ENCODE measurements at regions not wholly inside any gene's neighbourhood (a gene's known extent, or its start where the extent isn't known, plus 50 kb on each side); places are given as distances from the start of the nearest gene placed in this dataset.
"Not testable (repeated sequence)": the region's sequence is repeated elsewhere in the genome, so short reads cannot be mapped to it uniquely, and the experiment has no call there.

DNA sequence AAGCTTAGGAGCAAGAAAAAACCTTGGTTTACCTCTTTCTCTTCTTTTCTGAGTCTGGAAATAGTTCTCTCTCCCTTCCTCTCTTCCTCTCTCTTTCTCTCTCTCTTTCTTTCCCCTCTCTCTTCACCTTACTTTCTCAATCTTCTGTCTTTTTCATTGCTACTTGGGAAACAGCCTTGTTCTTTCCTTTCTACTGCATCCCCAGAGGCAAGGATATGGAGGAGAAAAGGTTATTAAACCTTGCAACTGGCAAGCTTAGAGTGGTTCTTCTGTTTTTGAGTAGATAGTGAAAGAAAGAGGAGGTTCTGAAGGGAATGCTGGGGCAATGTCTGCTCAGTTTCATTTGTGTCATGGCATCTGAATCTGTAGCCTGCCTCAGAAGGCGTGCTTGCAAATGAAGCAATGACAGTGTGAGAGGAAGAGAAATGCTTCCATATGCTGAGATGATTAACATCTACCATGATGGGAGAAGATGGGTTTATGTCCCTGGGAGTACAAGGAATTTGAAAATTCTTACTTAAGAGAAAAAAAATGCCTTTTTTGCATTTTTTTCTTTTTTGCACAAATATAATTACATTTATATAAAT lies 190.6 kb downstream of the CEP135 start:
- TF ChIP-seq POLR2A (IDR thresholded peaks at IDR 0.05) (no peak), EP300 (IDR thresholded peaks at IDR 0.05) (no peak), CTCF (IDR thresholded peaks at IDR 0.05) (no peak)
- Histone ChIP-seq H3K4me1 (ENCODE audit: insufficient read depth) (peaks cover under 1% of the 10 kb centered on the region), H3K27me3 (no peaks in the 10 kb centered on the region), H3K9me3 (no peaks in the 10 kb centered on the region), H3K4me3 (no peak overlapping the region), H3K27ac (no peak overlapping the region), H3K36me3 (no peaks in the 10 kb centered on the region)
- DNase-seq, result no peak
- 82 to 90% (median 82%) methylated on average over 1 of the region's 1 CpG for WGBS, 3 donors
- intact Hi-C loops (cut with DNase I), result no loop called here

DNA sequence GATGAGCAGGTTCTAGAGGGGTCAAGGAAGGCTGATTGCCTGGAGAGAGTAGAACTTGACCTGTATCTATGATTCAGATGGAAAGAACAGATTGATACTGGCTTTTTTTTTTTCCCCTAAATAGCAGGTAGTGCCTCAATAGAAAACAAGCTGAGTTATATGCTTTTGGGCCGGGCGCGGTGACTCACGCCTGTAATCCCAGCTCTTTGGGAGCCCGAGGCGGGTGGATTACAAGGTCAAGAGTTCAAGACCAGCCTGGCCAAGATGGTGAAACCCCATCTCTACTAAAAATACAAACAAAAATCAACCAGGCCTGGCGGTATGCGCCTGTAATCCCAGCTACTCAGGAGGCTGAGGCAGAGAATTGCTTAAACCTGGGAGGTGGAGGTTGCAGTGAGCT lies 186.1 kb downstream of the CEP135 start:
- 62 to 73% (median 65%) methylated on average over 8 of the region's 8 CpGs for WGBS, 3 donors
- H3K36me3 ChIP-seq; H3K4me3 ChIP-seq; H3K27ac ChIP-seq; H3K9me3 ChIP-seq; H3K4me1 ChIP-seq (ENCODE audit: insufficient read depth); DNase-seq; intact Hi-C loops (cut with DNase I); H3K27me3 ChIP-seq: not testable (repeated sequence)

DNA sequence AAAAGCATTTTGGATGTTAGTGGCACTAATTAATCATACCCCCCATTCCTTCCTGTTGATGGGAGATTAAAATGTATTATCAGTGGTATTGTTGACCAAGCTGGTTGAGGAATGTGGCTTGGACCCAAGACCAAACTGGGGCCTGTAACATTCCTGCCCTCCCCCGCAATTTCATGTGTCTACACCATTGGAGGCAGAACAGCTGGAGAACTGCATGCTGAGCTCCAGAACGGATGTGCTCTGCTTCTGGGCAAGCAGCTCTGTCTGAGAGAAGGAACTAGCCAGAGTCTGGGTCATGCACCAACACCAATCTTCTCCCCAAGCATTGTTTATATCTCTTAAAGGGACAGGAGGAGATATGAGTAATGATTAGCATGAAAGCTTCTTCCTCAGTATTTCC lies 185.5 kb downstream of the CEP135 start:
- Histone ChIP-seq H3K4me1 (ENCODE audit: insufficient read depth) (peaks cover 3% of the 10 kb centered on the region), H3K27ac (no peak overlapping the region), H3K27me3 (no peaks in the 10 kb centered on the region), H3K4me3 (no peak overlapping the region), H3K36me3 (no peaks in the 10 kb centered on the region), H3K9me3 (no peaks in the 10 kb centered on the region)
- intact Hi-C loops (cut with DNase I), result no loop called here
- TF ChIP-seq CTCF (IDR thresholded peaks at IDR 0.05) (no peak), EP300 (IDR thresholded peaks at IDR 0.05) (no peak), POLR2A (IDR thresholded peaks at IDR 0.05) (no peak)
- 5 to 11% (median 8%) methylated on average over 2 of the region's 2 CpGs for WGBS, 3 donors
- DNase-seq, result peak in 1 of 5 donors; percentile 22

- no peak overlapping the region for H3K4me3 ChIP-seq
These were observed 184.1 kb downstream of the CEP135 start for GRCh38 chr4:56132835-56133234.

DNA sequence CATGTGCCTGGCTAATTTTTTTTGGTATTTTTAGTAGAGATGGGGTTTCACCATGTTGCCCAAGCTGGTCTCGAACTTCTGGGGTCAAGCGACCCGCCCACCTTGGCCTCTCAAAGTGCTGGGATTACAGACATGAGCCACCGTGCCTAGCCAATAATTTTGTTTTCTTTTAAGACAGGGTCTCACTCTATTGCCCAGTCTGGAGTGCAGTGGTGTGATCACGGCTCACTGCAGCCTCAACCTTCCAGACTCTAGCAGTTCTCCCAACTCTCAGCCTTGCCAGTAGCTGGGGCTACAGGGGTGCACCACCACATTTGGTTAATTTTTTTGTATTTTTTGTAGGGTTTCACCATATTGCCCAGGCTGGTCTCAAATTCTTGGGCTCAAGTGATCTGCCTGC lies 183.4 kb downstream of the CEP135 start:
- H3K4me3 ChIP-seq; H3K36me3 ChIP-seq; DNase-seq; H3K27ac ChIP-seq; H3K27me3 ChIP-seq; H3K9me3 ChIP-seq; H3K4me1 ChIP-seq (ENCODE audit: insufficient read depth): not testable (repeated sequence)
- WGBS, 3 donors, result 78 to 88% (median 87%) methylated on average over 5 of the region's 5 CpGs
- intact Hi-C loops (cut with DNase I), result loop anchor here in 1 of 4 donors (2.0 kb wide), 1 partner anchor 21 kb away; no protein-coding TSS in a partner anchor

More at GRCh38 chr4:56132835-56133234, 184.1 kb downstream of the CEP135 start:
- TF ChIP-seq EP300 (IDR thresholded peaks at IDR 0.05) (no peak), CTCF (IDR thresholded peaks at IDR 0.05) (no peak), POLR2A (IDR thresholded peaks at IDR 0.05) (no peak)
- Histone ChIP-seq H3K36me3 (no peaks in the 10 kb centered on the region), H3K9me3 (no peaks in the 10 kb centered on the region), H3K27ac (no peak overlapping the region), H3K4me1 (ENCODE audit: insufficient read depth) (peaks cover 3% of the 10 kb centered on the region), H3K27me3 (no peaks in the 10 kb centered on the region)
- intact Hi-C loops (cut with DNase I), result loop anchor here in 1 of 4 donors (2.0 kb wide), 1 partner anchor 20 kb away; no protein-coding TSS in a partner anchor
- no peak for DNase-seq
- 50 to 68% (median 64%) methylated on average over 3 of the region's 3 CpGs for WGBS, 3 donors
